Stimulated activated CD4-positive, alpha-beta T cell treated with anti-CD3 and anti-CD28 coated beads, Interleukin-1b, Interleukin-23, amount 100 ng/mL, for 48 hours (primary cell): ENCODE measurements at regions not wholly inside any gene's neighbourhood (a gene's known extent, or its start where the extent isn't known, plus 50 kb on each side); places are given as distances from the start of the nearest gene placed in this dataset.
"Not testable (repeated sequence)": the region's sequence is repeated elsewhere in the genome, so short reads cannot be mapped to it uniquely, and the experiment has no call there.

Experiments used
- DNase-seq: peaks from one replicate; pipeline ENCODE4 v3.0.0-alpha.2; 2020

DNA sequence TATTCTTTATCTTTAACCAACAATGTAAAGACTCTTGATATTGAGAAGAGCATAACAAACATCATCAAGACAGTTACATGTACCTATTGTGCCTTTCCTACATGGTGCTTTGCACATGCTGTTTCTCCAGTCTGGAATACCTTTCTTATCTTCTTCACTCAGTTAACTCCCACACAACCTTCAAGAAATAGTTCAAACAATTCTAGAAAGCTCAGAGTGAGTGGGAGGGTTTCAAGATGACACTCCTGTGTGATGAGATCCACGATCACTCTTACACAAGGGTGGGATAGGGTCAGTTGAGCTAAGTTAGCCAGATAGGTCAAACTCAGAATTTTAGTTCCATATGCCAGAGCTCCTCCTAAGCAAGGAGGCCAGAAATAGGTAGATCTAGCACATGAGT, 915.5 kb downstream of the NR2F1-AS1 start:
- no peak for DNase-seq

DNA sequence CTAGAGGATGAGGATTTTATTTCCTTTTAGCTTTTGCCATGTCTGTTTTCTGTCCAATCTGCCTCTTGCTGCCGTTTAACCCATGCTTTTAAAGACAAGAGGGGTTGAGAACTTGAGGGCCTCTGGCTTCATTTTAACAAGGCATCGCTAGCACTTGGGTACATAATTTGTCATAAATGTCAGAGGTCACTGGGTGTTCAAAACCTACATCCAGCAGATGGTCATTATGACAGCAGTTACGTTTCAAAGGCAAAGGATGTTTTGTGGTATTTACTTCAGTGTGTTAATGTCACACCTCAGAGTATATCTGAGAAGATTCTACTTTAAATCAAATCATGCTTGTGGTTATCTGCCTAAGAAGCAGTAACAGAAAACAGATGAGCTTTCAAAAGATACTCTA, 918.3 kb downstream of the NR2F1-AS1 start:
- DNase-seq = no peak

DNA sequence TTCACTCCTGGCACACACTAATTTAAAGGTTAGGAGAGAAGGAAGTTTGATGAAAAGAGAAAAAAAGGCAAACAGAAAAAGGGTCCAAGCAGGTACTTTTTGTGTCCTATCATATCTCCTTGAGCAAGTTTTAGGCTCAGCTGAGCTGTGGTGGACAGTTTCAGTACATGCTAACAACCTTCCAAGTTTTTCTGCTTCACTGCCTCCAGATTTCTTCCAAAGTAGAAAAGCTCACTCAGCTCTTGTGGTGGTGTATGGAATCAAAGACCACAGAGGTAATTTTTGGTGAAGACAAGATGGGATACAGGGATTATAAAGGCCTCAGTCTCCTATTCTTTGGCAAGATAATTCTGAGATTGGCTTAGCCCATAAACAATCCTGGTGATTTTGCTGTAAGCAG, 921.8 kb downstream of the NR2F1-AS1 start:
- DNase-seq = no peak

DNA sequence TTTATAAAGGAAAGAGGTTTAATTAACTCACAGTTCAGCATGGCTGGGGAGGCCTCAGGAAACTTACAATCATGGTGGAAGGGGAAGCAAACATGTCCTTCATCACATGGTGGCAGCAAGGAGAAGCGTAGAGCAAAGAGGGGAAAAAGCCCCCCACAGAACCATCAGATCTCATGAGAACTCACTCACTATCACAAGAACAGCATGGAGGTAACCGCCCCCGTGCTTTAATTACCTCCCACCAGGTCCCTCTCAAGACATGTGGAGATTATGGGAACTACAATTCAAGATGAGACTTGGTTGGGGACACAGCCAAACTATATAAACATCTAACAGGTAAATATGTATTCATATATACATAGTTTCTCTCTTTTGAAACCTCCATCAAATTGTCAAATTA, 926.4 kb downstream of the NR2F1-AS1 start:
- not testable (repeated sequence) for DNase-seq

DNA sequence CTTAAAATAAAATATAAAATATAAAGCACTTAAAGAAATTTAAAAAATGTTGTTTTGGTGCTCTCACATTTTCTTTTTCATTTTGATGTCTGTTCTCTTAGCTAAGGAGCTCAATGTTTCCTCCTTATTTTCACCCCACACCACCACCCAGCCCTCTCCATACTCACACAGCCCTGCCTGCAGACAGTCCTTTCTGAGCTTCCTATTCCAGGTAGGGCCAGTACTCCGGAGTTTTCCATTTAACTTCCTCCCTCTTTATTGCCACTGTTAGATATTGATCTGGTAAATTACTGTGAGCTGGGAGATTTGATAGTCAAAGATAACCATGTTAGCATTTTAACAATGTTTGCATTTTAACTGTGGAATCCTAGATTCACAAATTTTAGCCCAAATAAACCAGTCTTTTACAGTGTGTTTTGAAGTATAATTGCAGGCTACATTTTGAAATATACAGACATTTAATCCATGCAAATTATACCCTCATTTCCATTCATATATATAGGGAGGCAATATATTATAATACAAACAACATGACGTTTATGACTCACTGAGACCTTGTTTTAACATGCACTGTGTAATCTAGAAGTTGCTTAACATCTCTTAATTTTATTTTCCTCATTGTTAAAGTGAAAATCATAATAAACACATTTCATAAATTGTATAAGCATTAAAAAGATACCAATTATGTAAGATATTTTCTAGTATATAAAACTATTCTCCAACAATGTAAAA, 927.1 kb downstream of the NR2F1-AS1 start:
- DNase-seq = no peak

DNA sequence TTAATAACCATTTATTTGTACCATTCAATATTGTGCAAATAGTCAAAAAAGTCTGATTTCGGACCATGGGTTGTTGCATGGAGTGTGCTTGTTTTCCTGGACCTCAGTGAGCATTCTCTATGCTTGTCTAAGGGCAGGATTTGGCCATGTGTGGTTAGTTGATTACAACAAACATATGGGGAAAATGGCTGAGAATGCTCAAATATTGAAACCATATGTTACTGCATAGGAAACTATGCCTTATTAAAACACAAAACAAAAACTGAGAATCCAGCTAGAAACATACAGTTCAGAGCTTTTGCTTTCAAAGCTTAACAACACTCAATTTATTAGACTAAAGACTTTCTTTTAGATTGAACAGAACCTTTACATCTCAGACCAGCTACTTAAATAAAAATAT, 928.3 kb downstream of the NR2F1-AS1 start:
- DNase-seq = no peak

DNA sequence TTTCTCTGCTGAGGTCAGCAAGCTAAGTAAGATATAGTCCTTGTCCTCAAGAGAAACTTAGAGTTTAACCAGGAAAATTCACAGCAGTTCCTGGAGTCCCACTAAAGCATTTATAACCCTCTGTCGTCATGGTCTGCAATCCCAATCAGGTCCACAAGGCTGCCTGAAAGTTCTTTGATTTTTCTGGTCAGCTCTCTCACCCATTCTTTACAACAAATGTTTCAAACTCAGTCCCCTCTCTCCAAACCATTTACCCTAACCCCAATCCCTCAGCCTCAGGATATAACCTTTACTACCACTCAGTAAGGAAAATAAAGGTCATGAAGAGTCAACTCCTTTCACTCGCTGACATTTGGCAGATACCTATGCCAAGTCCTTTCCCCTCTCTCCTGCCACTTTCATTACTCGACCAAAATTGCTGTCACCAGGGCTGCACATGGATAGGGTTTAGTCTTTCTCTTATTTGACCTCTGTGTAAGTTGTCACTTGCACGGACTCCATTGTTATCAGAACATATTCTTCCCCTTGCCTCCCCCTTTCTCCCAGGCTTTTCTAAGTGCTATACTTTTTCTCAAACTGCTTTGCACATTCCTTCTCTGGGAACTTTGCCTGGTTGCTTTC, 936.6 kb downstream of the NR2F1-AS1 start:
- no peak for DNase-seq

DNA sequence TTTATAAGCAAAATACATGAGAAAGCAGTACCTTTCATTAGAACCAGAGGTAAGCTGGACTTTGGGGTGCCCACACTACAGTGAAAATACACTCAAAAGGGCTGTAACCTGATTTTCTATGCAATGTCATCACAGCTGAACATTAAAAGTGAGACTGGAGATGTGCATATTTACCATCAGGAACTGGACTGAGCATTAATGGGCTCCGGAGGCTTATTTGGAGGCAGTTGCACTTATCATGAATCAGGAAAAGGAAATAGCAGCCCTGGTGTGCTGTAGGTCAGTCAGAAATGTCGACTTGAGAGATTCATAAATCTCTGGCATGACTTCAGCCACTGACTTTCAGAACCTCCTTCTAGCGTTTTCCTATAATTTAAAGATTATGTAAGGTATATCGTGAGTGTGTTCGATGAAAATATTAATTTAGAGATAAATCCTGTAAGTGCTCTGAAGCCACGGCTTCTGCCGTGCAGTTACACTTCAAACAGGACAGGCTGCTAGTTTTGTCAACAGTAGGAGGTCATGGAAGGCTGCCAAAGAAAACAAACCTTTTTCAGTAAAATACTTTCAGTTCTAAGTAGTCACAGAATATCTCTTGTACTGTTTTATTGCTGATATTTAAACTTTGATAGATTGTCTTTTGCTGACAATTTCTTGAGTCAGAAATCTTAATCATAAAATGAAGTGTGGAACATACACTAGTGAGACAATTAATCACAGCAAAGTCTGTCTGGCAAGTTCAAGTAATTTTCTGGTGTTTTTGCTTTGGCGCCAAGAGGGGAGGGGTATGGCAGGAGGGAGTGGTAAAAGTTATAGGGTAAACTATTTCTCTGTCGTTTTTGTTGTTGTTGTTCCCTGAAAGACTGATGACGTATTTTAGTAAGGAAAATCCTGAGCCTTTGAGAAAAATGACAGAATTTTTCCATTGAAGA, 939.7 kb downstream of the NR2F1-AS1 start:
- no peak for DNase-seq

DNA sequence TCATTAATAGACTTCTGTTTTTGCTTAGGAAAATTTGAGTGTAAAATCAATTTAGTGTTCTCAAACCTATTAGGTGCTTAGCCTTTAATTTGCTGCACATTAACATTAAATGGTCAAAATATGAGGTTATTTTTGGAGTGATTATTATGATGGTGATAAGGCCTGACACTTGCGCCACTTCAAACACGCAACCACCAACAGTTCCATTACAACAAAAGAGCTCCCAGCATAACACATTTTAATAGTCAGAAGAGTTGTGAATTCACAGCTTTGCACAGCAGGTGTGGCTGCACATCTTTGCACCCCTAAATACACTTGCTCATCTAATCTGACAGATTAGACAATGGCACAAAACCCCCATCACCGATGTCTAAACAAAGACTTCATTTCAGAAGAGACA, 940.7 kb downstream of the NR2F1-AS1 start:
- no peak for DNase-seq

DNA sequence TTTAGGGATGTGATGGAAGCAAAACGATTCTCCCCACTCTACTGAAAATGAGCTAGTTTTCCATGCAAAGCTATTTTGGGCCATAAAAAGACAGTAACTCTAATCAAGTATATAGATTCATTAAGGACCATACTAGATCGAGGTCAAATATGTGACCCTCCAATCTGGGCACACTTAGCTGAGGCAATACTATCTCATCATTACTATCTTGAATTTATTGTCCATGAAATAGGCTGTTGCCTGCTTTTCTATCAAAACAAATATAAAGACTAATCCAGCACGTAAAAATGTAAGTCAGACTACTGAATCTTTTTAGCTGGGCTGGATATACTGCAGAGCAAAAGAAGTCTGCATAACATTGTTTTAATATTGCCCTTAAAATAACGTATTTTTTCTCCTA, 943.1 kb downstream of the NR2F1-AS1 start:
- no peak for DNase-seq

DNA sequence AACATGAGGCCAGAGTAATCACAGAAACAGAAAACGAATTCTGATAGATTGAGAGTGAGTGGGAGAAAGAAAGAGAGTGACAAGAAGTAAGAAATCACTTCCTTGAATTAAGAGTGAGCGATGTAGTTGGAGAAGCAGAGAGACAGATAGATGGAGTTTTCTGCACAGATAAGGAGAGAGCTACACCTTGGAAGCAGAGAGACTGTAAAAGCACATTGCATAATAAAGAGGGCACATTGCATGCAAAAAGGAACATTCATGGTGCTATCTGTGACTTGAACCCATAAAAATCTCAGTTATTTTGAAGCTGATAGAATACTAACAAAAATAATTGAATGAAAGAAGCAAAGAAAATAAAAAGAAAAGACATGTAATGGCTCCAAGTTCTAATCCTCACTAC, 943.8 kb downstream of the NR2F1-AS1 start:
- no peak for DNase-seq

DNA sequence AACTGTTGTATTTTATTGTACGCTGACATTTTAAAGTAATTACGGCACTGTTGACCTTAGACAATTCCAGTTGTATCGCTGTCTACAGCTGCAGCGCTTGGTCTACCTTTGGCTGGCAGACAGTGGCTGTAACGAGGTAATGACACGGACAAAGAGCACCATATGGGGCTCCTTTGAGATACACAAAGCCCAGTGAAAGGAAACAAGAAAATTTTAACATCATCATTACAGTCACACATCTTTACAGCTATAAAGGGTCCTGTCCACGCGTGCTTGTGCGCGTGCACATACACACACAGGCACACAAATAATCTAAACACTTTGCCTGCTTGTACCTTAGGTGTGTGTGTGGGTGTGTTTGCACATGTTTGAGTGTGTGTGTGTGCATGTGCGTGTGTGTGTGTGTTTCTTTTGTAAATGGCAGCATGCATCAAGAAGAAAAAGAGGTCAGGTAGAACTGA, 946.0 kb downstream of the NR2F1-AS1 start:
- DNase-seq = no peak

DNA sequence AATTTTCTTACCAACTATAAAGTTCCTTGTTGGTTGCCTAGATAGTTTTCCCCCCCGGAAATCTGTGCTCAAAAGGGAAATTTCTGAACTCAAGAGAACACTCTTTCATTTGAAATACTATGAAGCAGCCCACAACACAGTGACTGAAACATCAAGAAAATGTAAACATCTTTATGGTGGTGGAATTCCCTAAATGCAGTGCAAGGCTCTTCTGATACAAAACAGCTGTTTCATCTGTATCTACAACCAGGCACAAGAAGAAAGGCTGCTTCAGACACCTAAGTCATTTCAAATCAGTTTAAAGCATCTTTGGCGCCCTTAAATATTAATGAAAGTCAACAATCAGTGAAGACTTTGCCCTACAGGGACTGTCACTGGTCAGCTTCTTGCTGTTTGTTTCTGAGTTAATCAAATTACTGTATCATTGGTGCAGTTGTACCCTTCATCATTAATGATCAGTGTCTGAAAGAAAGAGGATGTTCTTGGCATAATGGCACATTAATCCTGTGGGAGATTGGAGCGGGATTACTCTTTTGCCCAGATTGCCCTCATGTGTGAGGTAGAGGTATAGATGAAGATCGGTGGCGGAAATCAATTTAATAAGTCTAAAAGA, 947.0 kb downstream of the NR2F1-AS1 start:
- DNase-seq = no peak

DNA sequence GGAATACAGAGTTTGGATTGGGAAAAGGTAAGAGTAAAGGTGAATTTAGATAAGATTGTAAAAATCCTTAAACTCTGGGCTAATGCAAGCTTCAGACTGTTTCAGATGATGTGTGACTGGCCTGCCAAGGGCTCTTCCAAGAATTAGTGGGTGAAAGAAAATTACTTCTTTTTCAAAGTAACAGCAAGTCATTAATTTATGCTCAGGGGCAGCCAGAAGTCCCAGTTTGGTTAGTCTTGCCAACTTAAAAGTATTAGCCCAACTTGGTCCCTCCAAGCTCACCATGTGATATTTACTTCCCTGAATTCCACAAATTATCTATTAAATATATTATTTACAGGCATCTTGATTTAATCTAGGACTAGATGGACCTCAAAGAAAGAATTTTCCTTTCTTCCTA, 947.8 kb downstream of the NR2F1-AS1 start:
- DNase-seq = no peak

DNA sequence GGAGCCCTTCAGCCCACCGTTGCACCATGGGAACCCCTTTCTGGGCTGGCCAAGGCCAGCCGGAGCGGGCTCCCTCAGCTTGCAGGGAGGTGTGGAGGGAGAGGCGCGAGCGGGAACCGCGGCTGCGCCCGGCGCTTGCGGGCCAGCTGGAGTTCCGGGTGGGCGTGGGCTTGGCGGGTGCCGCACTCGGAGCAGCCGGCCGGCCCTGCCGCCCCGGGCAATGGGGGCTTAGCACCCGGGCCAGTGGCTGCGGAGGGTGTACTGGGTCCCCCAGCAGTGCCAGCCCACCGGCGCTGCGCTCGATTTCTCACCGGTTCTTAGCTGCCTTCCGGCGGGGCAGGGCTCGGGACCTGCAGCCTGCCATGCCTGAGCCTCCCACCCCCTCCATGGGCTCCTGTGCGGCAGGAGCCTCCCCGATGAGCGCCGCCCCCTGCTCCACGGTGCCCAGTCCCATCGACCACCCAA, 949.8 kb downstream of the NR2F1-AS1 start:
- not testable (repeated sequence) for DNase-seq

DNA sequence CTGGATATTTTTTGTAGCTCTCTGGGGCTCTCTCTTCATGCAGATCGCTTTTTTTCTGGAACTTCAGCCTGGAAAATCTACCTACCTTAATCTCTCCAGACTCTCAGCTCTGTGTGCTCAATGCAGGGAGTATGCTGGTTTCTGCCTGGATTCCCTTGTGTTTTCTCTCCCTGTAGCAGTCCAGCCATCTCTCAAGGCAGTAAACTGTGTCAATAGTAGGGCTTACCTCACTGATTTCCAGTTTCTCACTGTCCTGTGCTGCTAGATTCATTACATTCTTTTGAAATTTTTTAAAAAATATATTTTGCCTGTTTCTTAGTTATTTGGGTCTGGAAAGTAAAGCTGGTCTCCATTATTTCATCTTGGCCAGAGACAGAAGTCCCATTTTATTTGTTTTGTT, 951.4 kb downstream of the NR2F1-AS1 start:
- DNase-seq = no peak

DNA sequence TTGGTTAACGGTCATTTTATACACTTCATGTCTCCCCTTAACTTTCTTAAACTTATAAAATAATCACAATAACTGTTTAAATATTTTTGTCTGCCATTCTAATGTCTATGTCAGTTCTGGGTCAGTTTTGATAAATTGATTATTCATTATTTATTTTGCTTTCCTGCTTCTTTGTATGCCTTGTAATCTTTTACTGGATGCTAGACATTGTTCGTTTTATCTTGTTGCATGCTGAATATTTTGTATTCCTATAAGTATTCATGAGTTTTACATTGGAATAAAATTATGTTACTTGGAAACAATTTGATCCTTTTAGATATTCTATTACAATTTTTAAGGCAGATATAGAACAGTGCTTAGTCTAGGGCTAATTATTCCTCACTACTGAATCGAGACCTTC, 952.0 kb downstream of the NR2F1-AS1 start:
- DNase-seq = no peak

DNA sequence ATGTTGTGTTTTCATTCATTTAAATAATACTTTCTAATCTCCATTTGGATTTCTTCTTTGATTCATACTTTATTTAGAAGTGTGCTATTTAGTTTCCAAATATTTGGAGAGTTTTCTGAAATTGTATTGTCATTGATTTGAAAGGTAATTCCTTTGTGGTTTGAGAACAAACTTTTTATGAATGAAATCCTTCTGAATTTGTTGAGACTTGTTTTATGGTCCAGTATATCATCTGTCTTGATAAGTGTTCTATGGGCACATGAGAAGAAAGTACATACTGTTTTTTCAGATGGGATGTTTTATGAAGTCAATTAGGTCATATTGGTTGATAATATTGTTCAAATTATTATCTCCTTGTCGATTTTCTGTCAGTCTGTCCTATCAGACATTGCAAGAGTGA, 953.8 kb downstream of the NR2F1-AS1 start:
- DNase-seq = no peak

DNA sequence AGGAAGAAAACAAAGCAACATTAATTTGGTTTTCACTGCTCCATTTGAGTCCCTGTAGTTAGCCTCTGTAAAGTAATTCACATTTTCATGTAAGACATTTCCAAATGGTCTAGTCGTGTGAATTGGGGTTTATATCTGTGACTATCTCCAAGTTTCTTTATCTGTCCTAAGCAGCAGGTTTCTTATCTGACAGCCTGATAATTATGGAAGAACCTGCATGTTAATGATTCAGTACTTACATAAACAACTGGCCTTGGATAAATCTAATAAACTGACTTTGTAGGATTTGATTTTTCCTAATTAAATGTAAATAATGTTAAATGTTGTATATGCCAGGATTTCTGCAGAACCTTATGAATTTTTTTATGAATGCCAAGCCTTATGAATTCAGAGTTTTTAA, 964.9 kb downstream of the NR2F1-AS1 start:
- DNase-seq = no peak

DNA sequence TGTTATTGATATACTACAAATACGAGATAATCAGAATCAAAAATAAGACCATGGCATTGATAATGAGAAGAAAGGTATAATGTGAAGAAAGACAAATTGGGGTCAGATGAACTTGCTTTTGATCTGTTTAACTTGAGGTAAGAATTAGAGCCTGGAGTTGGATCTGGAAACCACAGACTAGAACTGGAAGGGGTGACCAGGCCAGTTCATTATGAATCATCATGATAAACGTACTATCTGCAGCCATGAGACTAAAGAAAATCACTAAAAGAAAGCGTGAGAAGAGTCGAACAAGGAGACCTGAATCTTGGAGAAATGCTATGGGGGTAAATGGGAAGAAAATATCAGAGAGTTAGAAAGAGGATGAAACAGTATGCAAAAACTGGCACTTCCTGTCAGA, 967.5 kb downstream of the NR2F1-AS1 start:
- DNase-seq = no peak

DNA sequence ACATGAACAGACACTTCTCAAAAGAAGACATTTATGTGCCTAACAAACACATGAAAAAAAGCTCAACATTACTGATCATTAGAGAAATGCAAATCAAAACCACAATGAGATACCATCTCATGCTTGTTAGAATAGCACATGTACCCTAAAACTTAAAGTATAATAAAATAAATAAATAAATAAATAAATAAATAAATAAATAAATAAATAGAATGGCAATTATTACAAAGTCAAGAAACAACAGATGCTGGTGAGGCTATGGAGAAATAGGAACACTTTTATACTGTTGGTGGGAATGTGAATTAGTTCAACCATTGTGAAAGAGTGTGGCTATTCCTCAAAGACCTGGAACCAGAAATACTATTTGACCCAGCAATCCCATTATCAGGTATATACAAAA, 970.6 kb downstream of the NR2F1-AS1 start:
- DNase-seq = not testable (repeated sequence)

DNA sequence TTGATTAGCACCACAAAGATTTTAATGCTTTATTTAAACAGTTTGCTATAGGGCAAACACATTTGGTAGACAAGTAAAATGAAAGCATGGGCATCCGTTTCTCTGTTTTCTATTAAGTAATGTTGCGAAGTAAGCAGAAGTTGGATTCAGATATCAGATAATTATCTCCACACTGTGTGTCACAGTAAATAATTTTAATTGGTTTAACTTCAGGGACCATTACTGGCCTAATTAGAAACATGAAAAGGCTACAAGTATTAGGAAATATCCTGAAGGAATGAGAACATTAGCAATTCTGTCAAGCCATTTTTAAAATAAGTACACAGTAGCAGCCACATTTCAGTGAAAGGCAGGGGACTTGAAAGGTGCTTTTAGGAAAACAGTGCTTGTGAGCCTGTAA, 975.4 kb downstream of the NR2F1-AS1 start:
- no peak for DNase-seq

DNA sequence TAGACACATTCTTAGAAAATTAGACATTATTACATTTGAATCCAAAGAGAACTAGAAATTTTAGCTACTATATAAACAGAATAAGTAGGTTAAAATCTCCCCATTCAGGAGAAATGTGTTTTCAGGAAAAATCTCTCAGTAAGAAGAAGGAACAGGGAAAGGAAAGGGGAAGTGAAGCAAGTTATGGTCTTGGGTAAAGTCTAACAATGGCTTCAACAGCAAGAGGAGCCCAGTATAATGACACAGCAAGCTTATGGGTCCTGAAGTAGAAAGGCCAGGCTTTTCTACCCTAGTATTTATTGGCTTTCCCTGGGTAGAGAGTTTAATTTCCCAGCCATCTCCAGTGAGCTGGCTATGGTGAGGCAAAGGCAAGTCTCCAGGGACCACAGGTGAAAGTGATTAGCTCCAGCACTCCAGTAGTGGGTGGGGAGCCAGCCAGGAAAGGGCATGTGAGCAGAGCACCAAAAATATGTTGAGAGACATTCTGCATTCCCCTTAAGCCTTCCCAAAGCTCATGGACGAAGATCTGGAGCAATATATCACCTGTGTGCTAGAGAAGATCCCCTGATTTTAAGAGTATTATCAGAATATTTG, 981.7 kb downstream of the NR2F1-AS1 start:
- DNase-seq = no peak
